Activated B cell treated with CpG ODN at 0.5 μM for 24 hours (primary cell): ENCODE measurements at regions not wholly inside any gene's neighbourhood (a gene's known extent, or its start where the extent isn't known, plus 50 kb on each side); places are given as distances from the start of the nearest gene placed in this dataset.

Source experiments
- ATAC-seq: fragments of 200-7000 bp; cut with Tn5 transposase; one replicate; pipeline ENCODE4 v1.10.0; 2021; ENCODE audit warnings: low read depth, mild to moderate bottlenecking, moderate library complexity
- CTCF ChIA-PET: fragments of 350-600 bp; sonication (Branson Sonifier 250); formaldehyde crosslinking; loops from one replicate; lab custom pipeline; 2021; ENCODE audit warnings: antibody characterized with exemption; lab: Charles Lee
- POLR2A ChIA-PET: fragments of 350-600 bp; sonication (Branson Sonifier 250); formaldehyde crosslinking; loops from one replicate; lab custom pipeline; 2021; ENCODE audit warnings: antibody characterized with exemption; lab: Charles Lee
- DNase-seq: peaks from one replicate; pipeline ENCODE4 v3.0.0; 2022
- H3K27ac Mint-ChIP-seq: one replicate; pipeline ENCODE4 v1.8.0; 2020; ENCODE audit warnings: mixed read lengths
- H3K27me3 Mint-ChIP-seq: one replicate; pipeline ENCODE4 v1.8.0; 2021; ENCODE audit warnings: mixed read lengths
- H3K36me3 Mint-ChIP-seq: one replicate; pipeline ENCODE4 v1.8.0; 2021; ENCODE audit warnings: low read depth, mixed read lengths
- H3K4me1 Mint-ChIP-seq: one replicate; pipeline ENCODE4 v1.8.0; 2021; ENCODE audit warnings: mixed read lengths
- H3K4me3 Mint-ChIP-seq: one replicate; pipeline ENCODE4 v1.8.0; 2020; ENCODE audit warnings: mild to moderate bottlenecking, mixed read lengths
- H3K9me3 Mint-ChIP-seq: one replicate; pipeline ENCODE4 v1.8.0; 2020; ENCODE audit warnings: mixed read lengths
- CTCF ChIP-seq: fragments of 200-600 bp; IDR thresholded peaks from one replicate; pipeline ENCODE4 v1.8.0; 2022; ENCODE audit warnings: antibody characterized with exemption, mild to moderate bottlenecking
- intact Hi-C: fragments of 100-400 bp; cut with micrococcal nuclease; formaldehyde crosslinking; loops from one replicate; pipeline ENCODE4 v1.15.1; 2024

GRCh38 chr11:131242476-131243000 is 127.9 kb upstream of the NTM start:
- DNase-seq (no peak), ATAC-seq (no peak)
- Mint-ChIP-seq H3K4me3 (no peak overlapping the region), H3K4me1 (no peaks in the 10 kb centered on the region), H3K27ac (no peak overlapping the region), H3K9me3 (no peaks in the 10 kb centered on the region), H3K36me3 (no peaks in the 10 kb centered on the region), H3K27me3 (peaks cover 9% of the 10 kb centered on the region)
- intact Hi-C loops = no loop called here
- no peak for TF ChIP-seq CTCF
- POLR2A ChIA-PET = no interaction called here
- CTCF ChIA-PET = no interaction called here

GRCh38 chr11:131246156-131246555 is 124.3 kb upstream of the NTM start:
- Mint-ChIP-seq H3K4me3 (no peak overlapping the region), H3K4me1 (no peaks in the 10 kb centered on the region), H3K9me3 (no peaks in the 10 kb centered on the region), H3K27me3 (peaks cover 11% of the 10 kb centered on the region), H3K27ac (no peak overlapping the region), H3K36me3 (no peaks in the 10 kb centered on the region)
- POLR2A ChIA-PET = no interaction called here
- no peak for ATAC-seq
- intact Hi-C loops = no loop called here
- CTCF ChIA-PET = no interaction called here
- TF ChIP-seq CTCF = no peak
- DNase-seq = no peak

GRCh38 chr11:131246663-131247062 is 123.8 kb upstream of the NTM start:
- H3K9me3 Mint-ChIP-seq = no peaks in the 10 kb centered on the region
- TF ChIP-seq CTCF = no peak
- no peak overlapping the region for H3K4me3 Mint-ChIP-seq
- ChIA-PET POLR2A (no interaction called here), CTCF (no interaction called here)
- no peak overlapping the region for H3K27ac Mint-ChIP-seq
- H3K27me3 Mint-ChIP-seq = peaks cover 11% of the 10 kb centered on the region
- H3K4me1 Mint-ChIP-seq = no peaks in the 10 kb centered on the region
- H3K36me3 Mint-ChIP-seq = no peaks in the 10 kb centered on the region
- intact Hi-C loops = no loop called here
- ATAC-seq (no peak), DNase-seq (no peak)

GRCh38 chr11:131248588-131248987 is 121.8 kb upstream of the NTM start:
- POLR2A ChIA-PET = no interaction called here

GRCh38 chr11:131253142-131253655 is 117.2 kb upstream of the NTM start:
- H3K27me3 Mint-ChIP-seq = peaks cover 2% of the 10 kb centered on the region
- H3K4me3 Mint-ChIP-seq = no peak overlapping the region
- H3K9me3 Mint-ChIP-seq = no peaks in the 10 kb centered on the region
- TF ChIP-seq CTCF = no peak
- ATAC-seq = no peak
- no peaks in the 10 kb centered on the region for H3K4me1 Mint-ChIP-seq
- no peak overlapping the region for H3K27ac Mint-ChIP-seq
- no peak for DNase-seq
- H3K36me3 Mint-ChIP-seq = no peaks in the 10 kb centered on the region
- ChIA-PET POLR2A (no interaction called here), CTCF (no interaction called here)
- intact Hi-C loops = no loop called here

More at GRCh38 chr11:131248588-131248987, 121.8 kb upstream of the NTM start:
- CTCF ChIA-PET = no interaction called here
- intact Hi-C loops = no loop called here
- Mint-ChIP-seq H3K36me3 (no peaks in the 10 kb centered on the region), H3K27me3 (peaks cover 9% of the 10 kb centered on the region), H3K4me3 (no peak overlapping the region), H3K4me1 (no peaks in the 10 kb centered on the region), H3K27ac (no peak overlapping the region), H3K9me3 (no peaks in the 10 kb centered on the region)
- ATAC-seq (no peak), DNase-seq (no peak)
- TF ChIP-seq CTCF = no peak
